Thyroid gland (tissue), 4 donors: ENCODE measurements at regions not wholly inside any gene's neighbourhood (a gene's known extent, or its start where the extent isn't known, plus 50 kb on each side); places are given as distances from the start of the nearest gene placed in this dataset.

Experiments
- DNase-seq, 2 donors: peaks; one replicate each; pipeline ENCODE4 v3.0.0-alpha.2; 2019
- H3K27ac ChIP-seq, 3 donors: fragments of 200-600 bp; sonication (generic); 1 replicate in 2 of 3; 2 replicates in 1 of 3; pipeline ENCODE4 v1.5.1; 2016 to 2019; ENCODE audit warnings: mild to moderate bottlenecking in 1 of 3, moderate library complexity in 1 of 3
- H3K27me3 ChIP-seq: fragments of 200-600 bp; sonication (generic); one replicate; pipeline ENCODE4 v1.5.1; 2019
- H3K36me3 ChIP-seq, 2 donors: fragments of 200-600 bp; sonication (generic); one replicate each; pipeline ENCODE4 v1.5.1; 2016 to 2019
- H3K4me1 ChIP-seq, 2 donors: fragments of 200-600 bp; sonication (generic); one replicate each; pipeline ENCODE4 v1.5.1; 2017 to 2019
- H3K4me3 ChIP-seq, 3 donors: fragments of 200-600 bp; sonication (generic); replicated peaks in 1 of 3; 1 replicate in 2 of 3; 2 replicates in 1 of 3; pipeline ENCODE4 v1.5.1; 2016; ENCODE audit warnings: mild to moderate bottlenecking in 1 of 3
- H3K9me3 ChIP-seq: fragments of 200-600 bp; sonication (generic); one replicate; pipeline ENCODE4 v1.5.1; 2017
- POLR2A ChIP-seq, 2 donors: fragments of 450-650 bp; IDR thresholded peaks; one replicate each; pipeline ENCODE4 v1.6.1; 2017; ENCODE audit warnings: antibody characterized with exemption in 2 of 2, mild to moderate bottlenecking in 2 of 2, moderate library complexity in 1 of 2
- WGBS, 2 donors: methylation state at CpG; one replicate each; pipeline ENCODE4 v1.1.5; 2017; 5-methylcytosine and 5-hydroxymethylcytosine counted together
- intact Hi-C: fragments of 100-400 bp; cut with DNase I; formaldehyde crosslinking; loops from one replicate; pipeline ENCODE4 v1.15.1; 2023
- TF ChIP-seq, protein P1 (sequence below), 6 experiments: fragments of 200-600 bp in 3 of 6; fragments of 450-650 bp in 3 of 6; sonication (generic) in 3 of 6; IDR thresholded peaks; one replicate each; pipeline ENCODE4 v1.5.1; 2016 to 2019; ENCODE audit warnings: antibody characterized with exemption in 6 of 6, mild to moderate bottlenecking in 2 of 6, inconsistent platforms in 1 of 6, moderate library complexity in 1 of 6

DNA sequence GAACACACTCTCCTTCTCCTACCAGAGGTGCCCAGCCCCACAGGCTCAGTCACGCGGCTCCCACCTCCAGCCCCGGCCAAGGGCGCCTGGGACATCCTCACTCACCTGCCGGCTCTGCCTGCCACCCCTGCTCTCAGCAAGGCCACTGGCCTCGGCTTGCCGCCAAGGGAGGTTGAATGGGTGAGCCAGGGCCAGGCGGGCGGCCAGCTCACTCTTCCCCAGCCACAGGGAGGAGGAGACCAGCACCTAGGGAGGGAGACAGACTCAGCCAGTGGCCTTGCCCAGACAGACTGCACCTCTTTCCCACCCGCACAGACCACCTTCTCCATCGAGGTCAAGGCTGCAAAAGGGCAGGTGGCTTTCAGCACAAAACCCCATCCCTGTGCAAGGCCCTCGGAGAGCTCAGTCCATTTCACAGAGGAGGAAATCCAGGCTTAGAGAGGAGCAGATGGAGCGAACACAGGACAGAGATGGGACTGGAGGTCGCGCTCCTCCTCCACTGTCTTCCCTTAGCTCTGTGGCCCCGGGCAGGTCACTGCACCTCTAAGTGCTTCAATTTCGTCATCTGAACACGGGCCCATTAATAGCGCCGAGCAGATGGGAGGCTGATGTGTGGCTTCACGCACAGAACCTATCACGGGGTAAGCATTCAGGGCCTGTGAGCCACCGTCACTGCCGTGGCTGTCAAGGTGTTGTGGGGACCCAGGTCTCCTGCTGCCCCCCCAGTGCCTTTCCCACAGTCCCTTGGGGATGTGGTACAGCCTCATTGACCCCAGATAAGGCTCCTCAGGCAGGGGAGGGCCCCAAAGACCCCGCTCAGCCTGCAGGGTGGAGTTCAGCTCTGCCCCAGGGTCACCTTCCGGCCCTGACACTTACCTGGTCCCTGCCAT is 56.1 kb downstream of the RMI2 start:
- no peak overlapping the region for H3K27ac ChIP-seq
- H3K9me3 ChIP-seq: no peaks in the 10 kb centered on the region
- intact Hi-C loops: loop anchor here (5.0 to 10.0 kb wide), 3 partner anchors 133 to 666 kb away; no protein-coding TSS in a partner anchor
- no peak overlapping the region for H3K4me3 ChIP-seq
- H3K36me3 ChIP-seq: no peaks in the 10 kb centered on the region
- peaks cover 0 to 7% of the 10 kb centered on the region in 2 donors for H3K4me1 ChIP-seq
- TF ChIP-seq, protein P1, sequence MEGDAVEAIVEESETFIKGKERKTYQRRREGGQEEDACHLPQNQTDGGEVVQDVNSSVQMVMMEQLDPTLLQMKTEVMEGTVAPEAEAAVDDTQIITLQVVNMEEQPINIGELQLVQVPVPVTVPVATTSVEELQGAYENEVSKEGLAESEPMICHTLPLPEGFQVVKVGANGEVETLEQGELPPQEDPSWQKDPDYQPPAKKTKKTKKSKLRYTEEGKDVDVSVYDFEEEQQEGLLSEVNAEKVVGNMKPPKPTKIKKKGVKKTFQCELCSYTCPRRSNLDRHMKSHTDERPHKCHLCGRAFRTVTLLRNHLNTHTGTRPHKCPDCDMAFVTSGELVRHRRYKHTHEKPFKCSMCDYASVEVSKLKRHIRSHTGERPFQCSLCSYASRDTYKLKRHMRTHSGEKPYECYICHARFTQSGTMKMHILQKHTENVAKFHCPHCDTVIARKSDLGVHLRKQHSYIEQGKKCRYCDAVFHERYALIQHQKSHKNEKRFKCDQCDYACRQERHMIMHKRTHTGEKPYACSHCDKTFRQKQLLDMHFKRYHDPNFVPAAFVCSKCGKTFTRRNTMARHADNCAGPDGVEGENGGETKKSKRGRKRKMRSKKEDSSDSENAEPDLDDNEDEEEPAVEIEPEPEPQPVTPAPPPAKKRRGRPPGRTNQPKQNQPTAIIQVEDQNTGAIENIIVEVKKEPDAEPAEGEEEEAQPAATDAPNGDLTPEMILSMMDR (IDR thresholded peaks at IDR 0.05): no peak
- no peak for TF ChIP-seq POLR2A (IDR thresholded peaks at IDR 0.05)
- 52 to 58% methylated on average over 20 to 21 of the region's 26 CpGs for WGBS, 2 donors
- peak; percentile 93 to 96 for DNase-seq
- H3K27me3 ChIP-seq: no peaks in the 10 kb centered on the region

DNA sequence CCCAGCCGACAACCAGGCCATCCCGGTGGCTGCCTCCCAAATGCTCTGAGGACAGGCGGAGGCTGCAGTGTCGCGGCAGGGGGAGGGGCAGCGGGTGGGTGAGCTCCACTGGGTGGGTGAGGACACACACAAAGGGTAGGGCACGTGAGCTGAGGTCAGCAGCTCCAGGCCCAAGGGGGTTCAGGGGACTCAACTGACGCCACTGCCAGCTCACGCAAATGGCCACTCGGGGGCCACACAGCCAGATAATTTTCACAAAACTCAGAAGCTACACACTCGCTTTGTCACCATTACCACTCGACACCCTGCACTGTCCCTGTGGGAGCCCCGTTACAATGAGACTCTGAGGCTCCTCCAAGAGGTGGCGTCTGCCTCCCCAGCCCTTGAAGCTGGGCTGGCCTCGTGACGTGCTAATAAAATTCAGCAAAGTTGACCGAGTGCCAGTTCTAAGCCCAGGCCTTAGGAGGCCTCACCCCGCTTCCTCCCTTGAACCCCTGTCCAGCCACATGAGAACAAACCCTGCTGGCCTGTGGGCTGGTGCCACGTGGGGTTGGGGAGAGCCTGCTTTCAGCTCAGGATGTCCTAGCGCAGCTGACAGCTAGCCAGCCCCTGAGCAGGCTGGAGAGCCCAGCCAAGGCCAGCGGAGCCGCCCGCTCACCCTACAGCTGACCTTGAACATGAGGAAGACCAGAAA is 56.9 kb downstream of the RMI2 start:
- peak in 1 of 2 donors; percentile 15 for DNase-seq
- no peaks in the 10 kb centered on the region for H3K36me3 ChIP-seq
- H3K4me3 ChIP-seq: no peak overlapping the region
- intact Hi-C loops: loop anchor here (5.0 to 10.0 kb wide), 3 partner anchors 133 to 665 kb away; no protein-coding TSS in a partner anchor
- no peaks in the 10 kb centered on the region for H3K9me3 ChIP-seq
- H3K27ac ChIP-seq: no peak overlapping the region
- 73 to 78% methylated on average over 13 to 15 of the region's 23 CpGs for WGBS, 2 donors
- H3K4me1 ChIP-seq: peaks cover 0 to 7% of the 10 kb centered on the region in 2 donors
- no peaks in the 10 kb centered on the region for H3K27me3 ChIP-seq
- no peak for TF ChIP-seq POLR2A (IDR thresholded peaks at IDR 0.05)
- TF ChIP-seq, protein P1 (IDR thresholded peaks at IDR 0.05): no peak

DNA sequence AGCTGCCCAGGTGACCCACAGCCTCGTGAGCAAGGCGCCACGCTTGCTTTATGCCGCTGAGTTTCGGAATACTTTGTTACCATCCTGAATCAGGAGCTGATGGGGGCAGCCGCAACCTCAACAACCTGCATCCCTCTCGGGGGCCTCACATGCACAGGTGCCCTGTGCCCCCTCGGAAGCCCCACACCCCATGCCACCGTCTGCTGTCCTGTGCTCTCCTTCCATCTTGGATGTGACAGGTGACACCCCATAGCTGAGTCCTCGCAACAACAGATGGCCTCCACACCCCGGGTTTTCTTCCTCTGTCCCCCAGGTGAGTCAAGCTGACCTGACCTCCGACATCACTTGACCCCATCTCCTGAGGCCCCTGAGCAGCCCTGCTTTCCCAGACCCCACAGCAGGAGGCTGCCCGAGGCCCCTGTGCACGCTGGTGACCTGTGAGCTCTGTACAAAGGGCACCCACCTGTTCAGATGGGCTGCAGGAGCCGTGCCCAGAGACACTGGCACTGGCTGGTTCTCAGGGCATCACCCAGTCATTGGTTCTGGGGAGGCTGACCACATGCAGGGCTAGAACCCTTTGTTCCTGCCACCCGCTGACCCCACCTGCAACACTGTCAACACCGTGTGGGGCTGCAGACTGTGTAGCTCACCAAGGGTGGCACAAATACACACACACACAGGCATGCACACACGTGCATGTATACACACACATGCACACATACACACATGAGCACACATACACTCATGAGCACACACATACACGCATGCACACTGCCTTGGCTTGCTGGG is 57.7 kb downstream of the RMI2 start:
- H3K4me3 ChIP-seq: no peak overlapping the region
- no peaks in the 10 kb centered on the region for H3K36me3 ChIP-seq
- no peak overlapping the region for H3K27ac ChIP-seq
- H3K4me1 ChIP-seq: peaks cover 0 to 7% of the 10 kb centered on the region in 2 donors
- no peak for TF ChIP-seq POLR2A (IDR thresholded peaks at IDR 0.05)
- TF ChIP-seq, protein P1 (IDR thresholded peaks at IDR 0.05): no peak
- H3K27me3 ChIP-seq: no peaks in the 10 kb centered on the region
- DNase-seq: no peak
- intact Hi-C loops: loop anchor here (5.0 to 10.0 kb wide), 3 partner anchors 132 to 664 kb away; no protein-coding TSS in a partner anchor
- H3K9me3 ChIP-seq: no peaks in the 10 kb centered on the region
- WGBS, 2 donors: 87 to 91% methylated on average over 17 to 19 of the region's 19 CpGs

DNA sequence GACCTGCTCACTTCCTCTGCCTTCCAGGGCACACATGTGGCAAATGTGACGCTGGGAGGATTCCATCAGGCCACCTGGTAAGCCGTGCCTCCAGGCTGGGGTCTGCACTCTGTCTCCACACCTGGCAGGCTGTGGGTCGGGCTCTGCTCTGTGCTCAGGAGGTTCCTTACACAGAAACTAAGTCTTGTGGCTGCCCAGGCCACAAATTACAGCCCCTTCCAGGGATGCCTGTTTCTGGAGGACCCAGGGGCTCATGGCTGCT is 58.2 kb downstream of the RMI2 start:
- H3K4me3 ChIP-seq: no peak overlapping the region
- no peak for TF ChIP-seq POLR2A (IDR thresholded peaks at IDR 0.05)
- TF ChIP-seq, protein P1 (IDR thresholded peaks at IDR 0.05): no peak
- H3K9me3 ChIP-seq: no peaks in the 10 kb centered on the region
- WGBS, 2 donors: 80 to 92% methylated on average over 2 to 3 of the region's 3 CpGs
- DNase-seq: no peak
- peaks cover 0 to 7% of the 10 kb centered on the region in 2 donors for H3K4me1 ChIP-seq
- H3K27ac ChIP-seq: no peak overlapping the region
- intact Hi-C loops: loop anchor here (5.0 to 10.0 kb wide), 3 partner anchors 131 to 664 kb away; no protein-coding TSS in a partner anchor
- no peaks in the 10 kb centered on the region for H3K36me3 ChIP-seq
- H3K27me3 ChIP-seq: no peaks in the 10 kb centered on the region
